ENCODE measurements at regions not wholly inside any gene's neighbourhood (a gene's known extent, or its start where the extent isn't known, plus 50 kb on each side); places are given as distances from the start of the nearest gene placed in this dataset.

- no peaks in the 10 kb centered on the region for H3K79me1 ChIP-seq (ENCODE audit: low read depth in 1 of 2, low read length in 2 of 2)
- H3K9me1 ChIP-seq (ENCODE audit: insufficient read depth, low read length), result no peaks in the 10 kb centered on the region
- ATAC-seq (ENCODE audit: low read depth) (no peak), DNase-seq (no peak)
- no peak overlapping the region for H2BK15ac ChIP-seq (ENCODE audit: low read depth, low read length)
- no peak overlapping the region for H3K4me2 ChIP-seq (ENCODE audit: low read depth, low read length)
- H3K4me1 ChIP-seq (ENCODE audit: control insufficient read depth, insufficient read depth, low read length), result no peaks in the 10 kb centered on the region
- H3K18ac ChIP-seq (ENCODE audit: low read depth, low read length), result no peak overlapping the region
- H3K9ac ChIP-seq (ENCODE audit: low read depth, low read length), result no peak overlapping the region
- H4K91ac ChIP-seq (ENCODE audit: insufficient read depth, low read depth, low read length), result no peak overlapping the region
- no peak overlapping the region for H4K8ac ChIP-seq (ENCODE audit: low read depth in 2 of 2, low read length in 2 of 2)
- H2BK5ac ChIP-seq (ENCODE audit: low read depth, low read length, poor library complexity, severe bottlenecking), result no peak overlapping the region
- no peaks in the 10 kb centered on the region for H3K36me3 ChIP-seq (ENCODE audit: control insufficient read depth, insufficient read depth, low read length)
- H3K23ac ChIP-seq (ENCODE audit: low read depth, low read length), result no peak overlapping the region
- no peak overlapping the region for H2AK5ac ChIP-seq (ENCODE audit: low read depth, low read length)
- H4K20me1 ChIP-seq (ENCODE audit: insufficient read depth, low read length), result no peaks in the 10 kb centered on the region
- ChIA-PET CTCF (interaction anchor here (1.4 kb wide), 1 partner anchor 49 kb away, joined by 3 read pairs; no protein-coding TSS in a partner anchor), POLR2A (ENCODE audit: unreplicated experiment) (no interaction called here)
- dilution Hi-C loops (cut with HindIII; ENCODE audit: low sequenced_read_pairs, unreplicated experiment), result no loop called here
- H3K9me3 ChIP-seq (ENCODE audit: control insufficient read depth, insufficient read depth, low read length), result no peaks in the 10 kb centered on the region
- H2AFZ ChIP-seq (replicated peaks; ENCODE audit: low read length, poor library complexity), result no peak overlapping the region
- H2AK9ac ChIP-seq (replicated peaks; ENCODE audit: low read depth, low read length, poor library complexity), result no peak overlapping the region
- no peak for TF ChIP-seq CHD1 (IDR thresholded peaks at IDR 0.05; ENCODE audit: low read depth, low read length)
- no peak for TF ChIP-seq SMC3 (IDR thresholded peaks at IDR 0.05; ENCODE audit: low read depth, low read length)
- TF ChIP-seq ELK1 (IDR thresholded peaks at IDR 0.05; ENCODE audit: borderline replicate concordance, low read depth, low read length), result no peak
- no peak for TF ChIP-seq NFE2L2 (IDR thresholded peaks at IDR 0.05; ENCODE audit: low read depth, low read length)
- no peak for TF ChIP-seq MAZ (IDR thresholded peaks at IDR 0.05; ENCODE audit: borderline replicate concordance, low read depth, low read length)
- no peak for TF ChIP-seq MXI1 (IDR thresholded peaks at IDR 0.05; ENCODE audit: borderline replicate concordance, low read depth, low read length)
- TF ChIP-seq POLR2A (IDR thresholded peaks at IDR 0.05; ENCODE audit: low read depth, low read length), result no peak
- TF ChIP-seq MAFK (IDR thresholded peaks at IDR 0.05; ENCODE audit: low read depth, low read length), result no peak
- TF ChIP-seq RAD21 (IDR thresholded peaks at IDR 0.05; ENCODE audit: low read length), result no peak
- no peak for TF ChIP-seq RCOR1 (IDR thresholded peaks at IDR 0.05; ENCODE audit: insufficient replicate concordance, low read length)
- TF ChIP-seq RFX5 (IDR thresholded peaks at IDR 0.05; ENCODE audit: low read depth, low read length), result no peak
- TF ChIP-seq, protein P1, sequence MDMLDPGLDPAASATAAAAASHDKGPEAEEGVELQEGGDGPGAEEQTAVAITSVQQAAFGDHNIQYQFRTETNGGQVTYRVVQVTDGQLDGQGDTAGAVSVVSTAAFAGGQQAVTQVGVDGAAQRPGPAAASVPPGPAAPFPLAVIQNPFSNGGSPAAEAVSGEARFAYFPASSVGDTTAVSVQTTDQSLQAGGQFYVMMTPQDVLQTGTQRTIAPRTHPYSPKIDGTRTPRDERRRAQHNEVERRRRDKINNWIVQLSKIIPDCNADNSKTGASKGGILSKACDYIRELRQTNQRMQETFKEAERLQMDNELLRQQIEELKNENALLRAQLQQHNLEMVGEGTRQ (IDR thresholded peaks at IDR 0.05; ENCODE audit: low read depth, low read length), result no peak
- TF ChIP-seq CTCF (conservative IDR thresholded peaks at IDR 0.05; ENCODE audit: low read depth, low read length), result no peak
- no peak for TF ChIP-seq CEBPB (IDR thresholded peaks at IDR 0.05; ENCODE audit: low read depth, low read length)
- no peak for TF ChIP-seq FOS (IDR thresholded peaks at IDR 0.05; ENCODE audit: low read depth, low read length)
- no peak for TF ChIP-seq BHLHE40 (IDR thresholded peaks at IDR 0.05; ENCODE audit: low read depth, low read length)
- in situ Hi-C loops (cut with MboI; ENCODE audit: low sequenced_read_pairs), result no loop called here
- no CpG with 5 or more reads among the region's 2 CpGs for WGBS, 2 experiments (ENCODE audit: extremely low coverage in 2 of 2, insufficient read length in 1 of 2)
- H3K4ac ChIP-seq (ENCODE audit: low read depth, low read length), result no peak overlapping the region
- H3K27me3 ChIP-seq (ENCODE audit: control insufficient read depth, insufficient read depth, low read length), result no peaks in the 10 kb centered on the region
- no peak overlapping the region for H2BK120ac ChIP-seq (ENCODE audit: low read depth, low read length)
- H3K14ac ChIP-seq (replicated peaks; ENCODE audit: low read depth, low read length), result no peak overlapping the region
- BruUV-seq (replicated peaks), result no TSS peak
- no peak overlapping the region for H3K56ac ChIP-seq (ENCODE audit: extremely low read depth, insufficient read depth, low read length)
- H4K5ac ChIP-seq (ENCODE audit: low read depth, low read length), result no peak overlapping the region
- H3K27ac ChIP-seq (ENCODE audit: insufficient read depth, low read length), result no peak overlapping the region
- H3K4me3 ChIP-seq (ENCODE audit: insufficient read depth, low read depth, low read length), result no peak overlapping the region
- intact Hi-C loops (cut with micrococcal nuclease), result no loop called here
- no peak overlapping the region for H2BK20ac ChIP-seq (ENCODE audit: low read depth, low read length)
Measured at GRCh38 chr20:11702721-11703518, 214.8 kb upstream of the BTBD3 start.
